GM18951 (cell line): ENCODE measurements at regions not wholly inside any gene's neighbourhood (a gene's known extent, or its start where the extent isn't known, plus 50 kb on each side); places are given as distances from the start of the nearest gene placed in this dataset.
"Not testable (repeated sequence)": the region's sequence is repeated elsewhere in the genome, so short reads cannot be mapped to it uniquely, and the experiment has no call there.

Experiments used
- POLR2A ChIP-seq: IDR thresholded peaks from 4 replicates; pipeline ENCODE4 v1.6.1; 2011; ENCODE audit warnings: mild to moderate bottlenecking; ENCODE audit not compliant: insufficient read length, insufficient read depth; ENCODE audit errors: extremely low read depth
- in situ Hi-C: fragments of 300-500 bp; cut with MboI; formaldehyde crosslinking; loops from one replicate; pipeline ENCODE4 v1.12.0; 2022; ENCODE audit warnings: low sequenced_read_pairs, mixed read lengths, inconsistent platforms; ENCODE audit not compliant: unreplicated experiment

GRCh38 chr4:62619971-62620370, 1419.8 kb downstream of the ADGRL3 start:
- TF ChIP-seq POLR2A, result no peak
- in situ Hi-C loops, result no loop called here

GRCh38 chr4:62618042-62618441, 1417.9 kb downstream of the ADGRL3 start:
- in situ Hi-C loops, result no loop called here
- no peak for TF ChIP-seq POLR2A

- TF ChIP-seq POLR2A, result no peak
- in situ Hi-C loops, result no loop called here
These were observed 1401.6 kb downstream of the ADGRL3 start for GRCh38 chr4:62601737-62602136.

GRCh38 chr4:62595265-62595664, 1395.1 kb downstream of the ADGRL3 start:
- in situ Hi-C loops, result not testable (repeated sequence)

GRCh38 chr4:62591756-62592155, 1391.6 kb downstream of the ADGRL3 start:
- no peak for TF ChIP-seq POLR2A
- in situ Hi-C loops, result no loop called here

- in situ Hi-C loops, result no loop called here
- TF ChIP-seq POLR2A, result no peak
These were observed 1388.5 kb downstream of the ADGRL3 start for GRCh38 chr4:62588671-62589070.

- no peak for TF ChIP-seq POLR2A
- in situ Hi-C loops, result no loop called here
These were observed 1371.4 kb downstream of the ADGRL3 start for GRCh38 chr4:62571494-62571893.

- TF ChIP-seq POLR2A, result no peak
- in situ Hi-C loops, result no loop called here
These were observed 1360.7 kb downstream of the ADGRL3 start for GRCh38 chr4:62560858-62561257.

- in situ Hi-C loops, result no loop called here
- TF ChIP-seq POLR2A, result no peak
These were observed 1350.0 kb downstream of the ADGRL3 start for GRCh38 chr4:62550121-62550520.

- in situ Hi-C loops, result no loop called here
- TF ChIP-seq POLR2A, result no peak
These were observed 1349.5 kb downstream of the ADGRL3 start for GRCh38 chr4:62549601-62550000.

- no peak for TF ChIP-seq POLR2A
- in situ Hi-C loops, result no loop called here
These were observed 1348.6 kb downstream of the ADGRL3 start for GRCh38 chr4:62548765-62549164.

- in situ Hi-C loops, result no loop called here
- no peak for TF ChIP-seq POLR2A
These were observed 1348.0 kb downstream of the ADGRL3 start for GRCh38 chr4:62548108-62548524.

GRCh38 chr4:62544428-62544827, 1344.3 kb downstream of the ADGRL3 start:
- TF ChIP-seq POLR2A, result no peak
- in situ Hi-C loops, result no loop called here

- TF ChIP-seq POLR2A, result no peak
- in situ Hi-C loops, result no loop called here
These were observed 1342.9 kb downstream of the ADGRL3 start for GRCh38 chr4:62543002-62543401.

- in situ Hi-C loops, result no loop called here
- no peak for TF ChIP-seq POLR2A
These were observed 1333.4 kb downstream of the ADGRL3 start for GRCh38 chr4:62533573-62533972.
